ENCODE measurements at regions not wholly inside any gene's neighbourhood (a gene's known extent, or its start where the extent isn't known, plus 50 kb on each side); places are given as distances from the start of the nearest gene placed in this dataset.
"Not testable (repeated sequence)": the region's sequence is repeated elsewhere in the genome, so short reads cannot be mapped to it uniquely, and the experiment has no call there.

DNA sequence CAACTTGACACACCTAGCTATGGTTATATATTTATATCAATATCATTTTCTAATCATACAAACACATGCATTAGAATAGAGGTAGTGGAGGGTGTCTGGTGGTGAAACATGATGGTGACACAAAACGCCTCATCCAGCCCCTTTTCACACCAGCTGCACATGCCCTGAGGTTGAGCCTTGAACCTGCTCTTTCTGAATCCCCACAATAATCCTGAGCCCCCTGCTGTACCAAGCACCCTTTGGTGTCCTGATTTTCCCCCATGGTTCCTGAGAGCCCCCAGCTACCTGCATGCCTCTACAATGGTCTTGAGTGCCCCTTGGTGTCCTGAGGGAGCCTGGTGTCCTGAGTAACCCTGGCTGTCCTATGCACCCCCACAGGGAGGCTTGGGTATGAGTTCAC lies 840.6 kb downstream of the TMEM121 start:
- H3K36me3 Mint-ChIP-seq (ENCODE audit: low read depth); H3K4me1 Mint-ChIP-seq; H3K27ac Mint-ChIP-seq; H3K9me3 Mint-ChIP-seq; H3K4me3 Mint-ChIP-seq; POLR2A ChIA-PET; CTCF ChIA-PET; intact Hi-C loops (cut with micrococcal nuclease); DNase-seq; H3K27me3 Mint-ChIP-seq; ATAC-seq (ENCODE audit: low read depth): not testable (repeated sequence)

DNA sequence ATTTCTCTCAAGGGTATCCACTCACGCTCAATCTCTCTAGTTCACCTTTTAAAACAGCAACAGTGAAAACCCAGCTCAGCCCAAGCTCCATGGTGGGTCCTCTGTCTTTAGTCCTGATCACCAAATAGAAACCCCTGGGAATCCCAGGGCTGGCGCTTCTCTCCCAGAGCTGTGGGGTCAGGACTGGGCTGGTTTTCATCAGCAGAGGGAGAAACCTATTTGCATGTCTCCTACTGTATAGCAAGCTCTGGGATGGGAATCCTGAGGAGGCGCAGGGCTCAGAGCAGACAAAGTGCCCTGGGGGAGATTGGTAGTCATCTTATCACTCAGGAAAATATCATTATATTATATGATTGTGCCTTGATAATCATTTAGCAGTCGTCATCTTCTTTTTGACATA lies 843.1 kb downstream of the TMEM121 start:
- H3K9me3 Mint-ChIP-seq; ATAC-seq (ENCODE audit: low read depth); H3K27ac Mint-ChIP-seq; POLR2A ChIA-PET; H3K4me3 Mint-ChIP-seq; DNase-seq; H3K27me3 Mint-ChIP-seq; intact Hi-C loops (cut with micrococcal nuclease); H3K36me3 Mint-ChIP-seq (ENCODE audit: low read depth); CTCF ChIA-PET: not testable (repeated sequence)
- H3K4me1 Mint-ChIP-seq = peaks cover 25% of the 10 kb centered on the region

DNA sequence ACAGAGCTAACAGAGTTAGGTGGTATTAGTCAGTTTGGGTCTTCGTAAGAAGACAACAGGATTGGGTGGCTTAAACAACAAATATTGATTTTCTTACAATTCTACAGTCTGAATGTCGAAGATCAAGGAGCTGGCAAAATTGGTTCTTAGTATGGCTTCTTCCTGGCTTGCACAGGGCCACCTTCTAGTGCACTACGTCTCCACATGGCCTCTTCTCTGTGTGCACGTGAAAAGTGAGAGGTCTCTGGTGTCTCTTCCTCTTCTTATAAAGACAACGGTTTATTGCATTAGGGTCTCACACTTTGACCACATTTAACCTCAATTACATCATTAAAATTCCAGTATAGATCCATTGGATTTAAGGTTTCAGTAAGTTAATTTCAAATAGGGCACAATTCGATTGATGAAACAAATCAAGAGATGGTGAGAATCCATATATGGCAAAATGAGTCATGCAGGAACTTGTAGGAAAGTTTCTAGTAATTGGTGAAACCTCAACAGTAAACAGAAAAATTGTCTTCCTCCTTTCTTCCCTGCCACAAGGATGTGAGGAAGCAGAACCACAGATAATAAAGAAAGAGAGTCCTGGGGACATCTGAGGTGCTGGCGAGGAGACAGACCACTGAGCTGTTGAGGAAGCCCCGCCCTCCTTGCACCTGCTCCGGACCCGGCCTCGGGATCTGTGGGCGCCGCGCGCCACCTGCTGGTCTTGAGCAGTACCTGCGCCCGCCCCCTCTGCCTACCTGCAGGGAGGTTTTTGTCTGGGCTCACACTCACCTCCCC lies 846.7 kb downstream of the TMEM121 start:
- POLR2A ChIA-PET = interaction anchor here (0.6 to 2.6 kb wide), 3 partner anchors 509 to 1008 kb away, joined by 6 to 17 read pairs (median 6); no protein-coding TSS in a partner anchor
- Mint-ChIP-seq H3K36me3 (ENCODE audit: low read depth) (no peaks in the 10 kb centered on the region), H3K27me3 (peaks cover 2% of the 10 kb centered on the region), H3K9me3 (no peaks in the 10 kb centered on the region), H3K4me3 (peak overlapping the region; percentile 64), H3K27ac (no peak overlapping the region), H3K4me1 (peaks cover 24% of the 10 kb centered on the region)
- intact Hi-C loops (cut with micrococcal nuclease) = loop anchor here (10.0 kb wide), 2 partner anchors 508 to 838 kb away; no protein-coding TSS in a partner anchor
- ATAC-seq (ENCODE audit: low read depth) (peak; percentile 98), DNase-seq (peak; percentile 67)
- TF ChIP-seq, protein P1, sequence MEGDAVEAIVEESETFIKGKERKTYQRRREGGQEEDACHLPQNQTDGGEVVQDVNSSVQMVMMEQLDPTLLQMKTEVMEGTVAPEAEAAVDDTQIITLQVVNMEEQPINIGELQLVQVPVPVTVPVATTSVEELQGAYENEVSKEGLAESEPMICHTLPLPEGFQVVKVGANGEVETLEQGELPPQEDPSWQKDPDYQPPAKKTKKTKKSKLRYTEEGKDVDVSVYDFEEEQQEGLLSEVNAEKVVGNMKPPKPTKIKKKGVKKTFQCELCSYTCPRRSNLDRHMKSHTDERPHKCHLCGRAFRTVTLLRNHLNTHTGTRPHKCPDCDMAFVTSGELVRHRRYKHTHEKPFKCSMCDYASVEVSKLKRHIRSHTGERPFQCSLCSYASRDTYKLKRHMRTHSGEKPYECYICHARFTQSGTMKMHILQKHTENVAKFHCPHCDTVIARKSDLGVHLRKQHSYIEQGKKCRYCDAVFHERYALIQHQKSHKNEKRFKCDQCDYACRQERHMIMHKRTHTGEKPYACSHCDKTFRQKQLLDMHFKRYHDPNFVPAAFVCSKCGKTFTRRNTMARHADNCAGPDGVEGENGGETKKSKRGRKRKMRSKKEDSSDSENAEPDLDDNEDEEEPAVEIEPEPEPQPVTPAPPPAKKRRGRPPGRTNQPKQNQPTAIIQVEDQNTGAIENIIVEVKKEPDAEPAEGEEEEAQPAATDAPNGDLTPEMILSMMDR (IDR thresholded peaks at IDR 0.05) = no peak
- CTCF ChIA-PET = interaction anchor here (0.6 to 1.6 kb wide), 4 partner anchors 24 to 836 kb away, joined by 3 to 5 read pairs (median 4); no protein-coding TSS in a partner anchor

DNA sequence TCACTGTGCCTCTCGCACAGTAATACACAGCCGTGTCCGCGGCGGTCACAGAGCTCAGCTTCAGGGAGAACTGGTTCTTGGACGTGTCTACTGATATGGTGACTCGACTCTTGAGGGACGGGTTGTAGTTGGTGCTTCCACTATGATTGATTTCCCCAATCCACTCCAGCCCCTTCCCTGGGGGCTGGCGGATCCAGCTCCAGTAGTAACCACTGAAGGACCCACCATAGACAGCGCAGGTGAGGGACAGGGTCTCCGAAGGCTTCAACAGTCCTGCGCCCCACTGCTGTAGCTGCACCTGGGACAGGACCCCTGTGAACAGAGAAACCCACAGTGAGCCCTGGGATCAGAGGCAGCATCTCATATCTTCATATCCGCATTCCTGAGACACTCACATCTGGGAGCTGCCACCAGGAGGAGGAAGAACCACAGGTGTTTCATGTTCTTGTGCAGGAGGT lies 847.3 kb downstream of the TMEM121 start:
- intact Hi-C loops (cut with micrococcal nuclease) = loop anchor here (10.0 kb wide), 2 partner anchors 509 to 839 kb away; no protein-coding TSS in a partner anchor
- CTCF ChIA-PET = interaction anchor here (1.6 kb wide), 1 partner anchor 836 kb away, joined by 3 read pairs; no protein-coding TSS in a partner anchor
- not testable (repeated sequence) for H3K27me3 Mint-ChIP-seq; H3K36me3 Mint-ChIP-seq (ENCODE audit: low read depth); H3K9me3 Mint-ChIP-seq; DNase-seq; ATAC-seq (ENCODE audit: low read depth); H3K27ac Mint-ChIP-seq
- POLR2A ChIA-PET = interaction anchor here (1.4 to 2.6 kb wide), 2 partner anchors 510 to 512 kb away, joined by 6 to 17 read pairs; no protein-coding TSS in a partner anchor
- peak overlapping the region; percentile 64 for H3K4me3 Mint-ChIP-seq
- peaks cover 25% of the 10 kb centered on the region for H3K4me1 Mint-ChIP-seq

DNA sequence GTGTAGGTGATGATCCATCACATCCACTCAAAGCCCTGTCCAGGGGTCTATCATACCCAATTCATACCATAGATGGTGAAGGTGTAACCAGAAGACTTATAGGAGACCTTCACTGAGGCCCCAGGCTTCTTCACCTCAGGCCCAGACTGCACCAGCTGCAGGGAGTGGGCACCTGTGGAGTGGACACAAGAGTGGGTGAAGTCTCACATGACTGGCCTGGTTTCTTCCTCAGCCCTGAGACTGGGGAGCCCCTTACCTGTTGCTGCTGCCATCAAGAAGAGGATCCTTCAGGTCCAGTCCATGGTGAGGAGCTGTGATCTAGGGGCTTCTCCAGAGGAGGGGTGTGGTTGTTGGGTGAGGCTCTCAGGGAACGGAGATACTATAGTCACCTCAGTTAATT lies 851.0 kb downstream of the TMEM121 start:
- no peak for ATAC-seq (ENCODE audit: low read depth)
- CTCF ChIA-PET = interaction anchor here (0.8 to 0.9 kb wide), 2 partner anchors 40 to 47 kb away, joined by 3 read pairs; no protein-coding TSS in a partner anchor
- intact Hi-C loops (cut with micrococcal nuclease) = loop anchor here (10.0 kb wide), 2 partner anchors 513 to 843 kb away; no protein-coding TSS in a partner anchor
- no peak for DNase-seq
- Mint-ChIP-seq H3K36me3 (ENCODE audit: low read depth) (no peaks in the 10 kb centered on the region), H3K4me3 (no peak overlapping the region), H3K27me3 (peaks cover 9% of the 10 kb centered on the region), H3K4me1 (peaks cover 23% of the 10 kb centered on the region), H3K27ac (no peak overlapping the region), H3K9me3 (no peaks in the 10 kb centered on the region)
- POLR2A ChIA-PET = no interaction called here
- TF ChIP-seq, protein P1 (IDR thresholded peaks at IDR 0.05) = no peak

DNA sequence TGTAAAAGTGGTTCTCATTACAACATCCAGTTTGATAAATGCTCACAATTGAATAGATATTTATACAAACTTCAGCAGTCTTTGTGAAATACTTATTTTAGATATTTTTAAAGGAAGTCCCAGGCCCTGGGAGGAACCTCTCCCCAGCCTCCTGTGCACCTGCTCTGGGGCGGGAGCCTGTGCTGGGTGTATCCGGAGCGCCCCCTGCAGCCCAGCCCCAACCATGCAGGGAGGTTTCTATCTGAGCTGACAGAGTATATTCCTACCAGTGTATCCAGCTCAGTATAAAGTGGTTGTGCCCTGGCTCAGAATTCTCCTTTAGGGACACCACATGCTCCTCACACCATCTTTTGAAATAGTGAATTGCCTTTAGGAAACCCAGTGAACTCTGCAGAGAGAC lies 851.8 kb downstream of the TMEM121 start:
- TF ChIP-seq, protein P1 (IDR thresholded peaks at IDR 0.05) = no peak
- Mint-ChIP-seq H3K4me3 (no peak overlapping the region), H3K27ac (no peak overlapping the region), H3K27me3 (peaks cover 9% of the 10 kb centered on the region), H3K9me3 (no peaks in the 10 kb centered on the region), H3K4me1 (peaks cover 16% of the 10 kb centered on the region), H3K36me3 (ENCODE audit: low read depth) (no peaks in the 10 kb centered on the region)
- intact Hi-C loops (cut with micrococcal nuclease) = loop anchor here (10.0 kb wide), 2 partner anchors 513 to 843 kb away; no protein-coding TSS in a partner anchor
- ATAC-seq (ENCODE audit: low read depth) (peak; percentile 38), DNase-seq (no peak)
- ChIA-PET POLR2A (no interaction called here), CTCF (no interaction called here)
